Activated CD4-positive, alpha-beta memory T cell treated with anti-CD3 and anti-CD28 coated beads, Interleukin-2, amount 10 ng/mL, durations not matched to agents 7 days and 5 days (primary cell): ENCODE measurements at regions not wholly inside any gene's neighbourhood (a gene's known extent, or its start where the extent isn't known, plus 50 kb on each side); places are given as distances from the start of the nearest gene placed in this dataset.

Experiments used
- CTCF ChIA-PET: fragments of 350-600 bp; sonication (Branson Sonifier 250); formaldehyde crosslinking; loops from one replicate; lab custom pipeline; 2021; ENCODE audit warnings: antibody characterized with exemption, inconsistent platforms; lab: Charles Lee
- POLR2A ChIA-PET: fragments of 350-600 bp; sonication (Branson Sonifier 250); formaldehyde crosslinking; loops from one replicate; lab custom pipeline; 2021; ENCODE audit warnings: antibody characterized with exemption; lab: Charles Lee
- DNase-seq: peaks from one replicate; pipeline ENCODE4 v3.0.0-alpha.2; 2020
- H3K27ac Mint-ChIP-seq: one replicate; pipeline ENCODE4 v1.8.0; 2021; ENCODE audit warnings: mild to moderate bottlenecking, mixed read lengths
- H3K27me3 Mint-ChIP-seq: one replicate; pipeline ENCODE4 v1.8.0; 2021; ENCODE audit warnings: mixed read lengths
- H3K36me3 Mint-ChIP-seq: one replicate; pipeline ENCODE4 v1.8.0; 2021; ENCODE audit warnings: low read depth, mixed read lengths
- H3K4me1 Mint-ChIP-seq: one replicate; pipeline ENCODE4 v1.8.0; 2021; ENCODE audit warnings: mixed read lengths
- H3K4me3 Mint-ChIP-seq: one replicate; pipeline ENCODE4 v1.8.0; 2021; ENCODE audit warnings: mild to moderate bottlenecking, mixed read lengths
- H3K9me3 Mint-ChIP-seq: one replicate; pipeline ENCODE4 v1.8.0; 2021; ENCODE audit warnings: mixed read lengths

- CTCF ChIA-PET = no interaction called here
- Mint-ChIP-seq H3K4me3 (no peak overlapping the region), H3K4me1 (no peaks in the 10 kb centered on the region), H3K36me3 (no peaks in the 10 kb centered on the region), H3K27ac (no peak overlapping the region), H3K9me3 (no peaks in the 10 kb centered on the region), H3K27me3 (peaks cover 2% of the 10 kb centered on the region)
- DNase-seq = no peak
- POLR2A ChIA-PET = no interaction called here
These were observed 112.1 kb downstream of the ADRB2 start for GRCh38 chr5:148938522-148938882.

GRCh38 chr5:148939676-148940075 lies 113.3 kb downstream of the ADRB2 start:
- CTCF ChIA-PET = interaction anchor here (1.2 kb wide), 1 partner anchor 198 kb away, joined by 4 read pairs; no protein-coding TSS in a partner anchor
- no peak for DNase-seq
- Mint-ChIP-seq H3K4me3 (no peak overlapping the region), H3K36me3 (no peaks in the 10 kb centered on the region), H3K27ac (no peak overlapping the region), H3K27me3 (peaks cover 3% of the 10 kb centered on the region), H3K4me1 (no peaks in the 10 kb centered on the region), H3K9me3 (no peaks in the 10 kb centered on the region)
- POLR2A ChIA-PET = no interaction called here

GRCh38 chr5:148941810-148942209 lies 115.4 kb downstream of the ADRB2 start:
- no peaks in the 10 kb centered on the region for H3K4me1 Mint-ChIP-seq
- DNase-seq = no peak
- peaks cover 5% of the 10 kb centered on the region for H3K27me3 Mint-ChIP-seq
- ChIA-PET POLR2A (no interaction called here), CTCF (interaction anchor here (1.1 kb wide), 1 partner anchor 16 kb away, joined by 4 read pairs; no protein-coding TSS in a partner anchor)
- H3K4me3 Mint-ChIP-seq = no peak overlapping the region
- no peak overlapping the region for H3K27ac Mint-ChIP-seq
- H3K9me3 Mint-ChIP-seq = no peaks in the 10 kb centered on the region
- H3K36me3 Mint-ChIP-seq = no peaks in the 10 kb centered on the region

- Mint-ChIP-seq H3K36me3 (no peaks in the 10 kb centered on the region), H3K27me3 (no peaks in the 10 kb centered on the region), H3K9me3 (no peaks in the 10 kb centered on the region), H3K4me3 (no peak overlapping the region), H3K4me1 (no peaks in the 10 kb centered on the region), H3K27ac (no peak overlapping the region)
- CTCF ChIA-PET = interaction anchor here (0.7 to 1.8 kb wide), 3 partner anchors 9 to 42 kb away, joined by 3 to 5 read pairs (median 3); no protein-coding TSS in a partner anchor
- DNase-seq = no peak
- POLR2A ChIA-PET = no interaction called here
These were observed 112.9 kb downstream of the SH3TC2 start for GRCh38 chr5:148949841-148950470.

- Mint-ChIP-seq H3K4me3 (no peak overlapping the region), H3K27me3 (no peaks in the 10 kb centered on the region), H3K27ac (no peak overlapping the region), H3K9me3 (no peaks in the 10 kb centered on the region), H3K4me1 (no peaks in the 10 kb centered on the region), H3K36me3 (no peaks in the 10 kb centered on the region)
- no peak for DNase-seq
- ChIA-PET CTCF (interaction anchor here (1.1 to 1.8 kb wide), 3 partner anchors 9 to 210 kb away, joined by 3 to 6 read pairs (median 5); no protein-coding TSS in a partner anchor), POLR2A (no interaction called here)
These were observed 112.4 kb downstream of the SH3TC2 start for GRCh38 chr5:148950471-148950863.

- ChIA-PET CTCF (interaction anchor here (0.7 to 1.8 kb wide), 4 partner anchors 8 to 220 kb away, joined by 3 to 6 read pairs (median 4); no protein-coding TSS in a partner anchor), POLR2A (no interaction called here)
- H3K9me3 Mint-ChIP-seq = no peaks in the 10 kb centered on the region
- no peak overlapping the region for H3K27ac Mint-ChIP-seq
- H3K4me1 Mint-ChIP-seq = no peaks in the 10 kb centered on the region
- DNase-seq = no peak
- no peak overlapping the region for H3K4me3 Mint-ChIP-seq
- no peaks in the 10 kb centered on the region for H3K27me3 Mint-ChIP-seq
- H3K36me3 Mint-ChIP-seq = no peaks in the 10 kb centered on the region
These were observed 112.0 kb downstream of the SH3TC2 start for GRCh38 chr5:148950892-148951291.

- H3K36me3 Mint-ChIP-seq = no peaks in the 10 kb centered on the region
- H3K4me1 Mint-ChIP-seq = no peaks in the 10 kb centered on the region
- CTCF ChIA-PET = interaction anchor here (0.7 to 1.8 kb wide), 3 partner anchors 8 to 220 kb away, joined by 3 to 6 read pairs (median 5); no protein-coding TSS in a partner anchor
- H3K4me3 Mint-ChIP-seq = no peak overlapping the region
- no peak overlapping the region for H3K27ac Mint-ChIP-seq
- POLR2A ChIA-PET = no interaction called here
- H3K9me3 Mint-ChIP-seq = no peaks in the 10 kb centered on the region
- no peaks in the 10 kb centered on the region for H3K27me3 Mint-ChIP-seq
- no peak for DNase-seq
These were observed 111.2 kb downstream of the SH3TC2 start for GRCh38 chr5:148951612-148952011.

- no peaks in the 10 kb centered on the region for H3K36me3 Mint-ChIP-seq
- no peaks in the 10 kb centered on the region for H3K9me3 Mint-ChIP-seq
- H3K4me3 Mint-ChIP-seq = no peak overlapping the region
- H3K27me3 Mint-ChIP-seq = no peaks in the 10 kb centered on the region
- no peak for DNase-seq
- H3K4me1 Mint-ChIP-seq = no peaks in the 10 kb centered on the region
- no peak overlapping the region for H3K27ac Mint-ChIP-seq
- ChIA-PET POLR2A (no interaction called here), CTCF (interaction anchor here (1.7 to 3.0 kb wide), 2 partner anchors 210 to 212 kb away, joined by 6 to 13 read pairs; no protein-coding TSS in a partner anchor)
These were observed 110.6 kb downstream of the SH3TC2 start for GRCh38 chr5:148952097-148952867.

GRCh38 chr5:148953711-148954110 lies 109.2 kb downstream of the SH3TC2 start:
- ChIA-PET CTCF (interaction anchor here (3.0 kb wide), 1 partner anchor 212 kb away, joined by 13 read pairs; no protein-coding TSS in a partner anchor), POLR2A (no interaction called here)
- DNase-seq = no peak
- Mint-ChIP-seq H3K4me3 (no peak overlapping the region), H3K36me3 (no peaks in the 10 kb centered on the region), H3K27ac (no peak overlapping the region), H3K27me3 (no peaks in the 10 kb centered on the region), H3K9me3 (no peaks in the 10 kb centered on the region), H3K4me1 (no peaks in the 10 kb centered on the region)
